ENCODE measurements at regions not wholly inside any gene's neighbourhood (a gene's known extent, or its start where the extent isn't known, plus 50 kb on each side); places are given as distances from the start of the nearest gene placed in this dataset.

GRCh38 chr6:142500250-142500786 lies 198.5 kb downstream of the ADGRG6 start:
- no peaks in the 10 kb centered on the region for H3K27me3 Mint-ChIP-seq
- ChIA-PET CTCF (interaction anchor here in 1 of 2 donors (0.5 kb wide), 1 partner anchor 987 kb away, joined by 3 read pairs; no protein-coding TSS in a partner anchor), POLR2A (interaction anchor here in 1 of 2 donors (0.6 kb wide), 2 partner anchors 45 to 104 kb away, joined by 4 read pairs; no protein-coding TSS in a partner anchor)
- no peak overlapping the region for H3K4me3 ChIP-seq (ENCODE audit: control insufficient read depth in 1 of 2, extremely low read depth in 1 of 2, low read length in 1 of 2)
- no peaks in the 10 kb centered on the region for H3K9me3 ChIP-seq
- H3K4me1 ChIP-seq (ENCODE audit: control insufficient read depth in 1 of 2, extremely low read depth in 1 of 2, insufficient read depth in 2 of 2, low read length in 2 of 2): no peaks in the 10 kb centered on the region
- DNase-seq: no peak
- H3K27ac Mint-ChIP-seq: no peak overlapping the region
- H3K27ac ChIP-seq (ENCODE audit: low read length): no peak overlapping the region
- WGBS (ENCODE audit: insufficient coverage): 76% methylated on average over 2 of the region's 4 CpGs
- no peaks in the 10 kb centered on the region for H3K27me3 ChIP-seq (replicated peaks in 1 of 2; ENCODE audit: control insufficient read depth in 2 of 2, extremely low read depth in 1 of 2, insufficient read depth in 2 of 2, low read length in 1 of 2)
- no peak for ATAC-seq (replicated peaks in 1 of 4)
- no peak overlapping the region for H3K4me3 Mint-ChIP-seq
- no peaks in the 10 kb centered on the region for H3K36me3 ChIP-seq (ENCODE audit: control insufficient read depth in 2 of 2, extremely low read depth in 1 of 2, insufficient read depth in 1 of 2, low read length in 1 of 2)
- H3K36me3 Mint-ChIP-seq: no peaks in the 10 kb centered on the region
- peaks cover 0 to 28% (median 21%) of the 10 kb centered on the region in 3 donors for H3K9me3 Mint-ChIP-seq
- no peaks in the 10 kb centered on the region for H3K4me1 Mint-ChIP-seq

GRCh38 chr6:142501795-142502194 lies 200.0 kb downstream of the ADGRG6 start:
- Histone ChIP-seq H3K4me3 (ENCODE audit: control insufficient read depth in 1 of 2, extremely low read depth in 1 of 2, low read length in 1 of 2) (no peak overlapping the region), H3K27me3 (replicated peaks in 1 of 2; ENCODE audit: control insufficient read depth in 2 of 2, extremely low read depth in 1 of 2, insufficient read depth in 2 of 2, low read length in 1 of 2) (peaks cover 0 to 7% of the 10 kb centered on the region in 2 experiments), H3K9me3 (no peaks in the 10 kb centered on the region), H3K27ac (ENCODE audit: low read length) (no peak overlapping the region), H3K36me3 (ENCODE audit: control insufficient read depth in 2 of 2, extremely low read depth in 1 of 2, insufficient read depth in 1 of 2, low read length in 1 of 2) (no peaks in the 10 kb centered on the region), H3K4me1 (ENCODE audit: control insufficient read depth in 1 of 2, extremely low read depth in 1 of 2, insufficient read depth in 2 of 2, low read length in 2 of 2) (no peaks in the 10 kb centered on the region)
- no CpG with 5 or more reads among the region's 3 CpGs for WGBS (ENCODE audit: insufficient coverage)
- Mint-ChIP-seq H3K36me3 (no peaks in the 10 kb centered on the region), H3K27me3 (no peaks in the 10 kb centered on the region), H3K9me3 (peaks cover 0 to 28% (median 21%) of the 10 kb centered on the region in 3 donors), H3K4me3 (no peak overlapping the region), H3K4me1 (no peaks in the 10 kb centered on the region), H3K27ac (no peak overlapping the region)
- DNase-seq (no peak), ATAC-seq (replicated peaks in 1 of 4) (no peak)
- POLR2A ChIA-PET: no interaction called here
- CTCF ChIA-PET: no interaction called here

GRCh38 chr6:142507065-142507464 lies 205.3 kb downstream of the ADGRG6 start:
- no peak for ATAC-seq (replicated peaks in 1 of 4)
- CTCF ChIA-PET: no interaction called here

GRCh38 chr6:142510211-142510610 lies 208.4 kb downstream of the ADGRG6 start:
- ChIA-PET CTCF (no interaction called here), POLR2A (no interaction called here)
- Mint-ChIP-seq H3K27ac (no peak overlapping the region), H3K27me3 (peaks cover 0 to 1% of the 10 kb centered on the region in 2 donors), H3K36me3 (no peaks in the 10 kb centered on the region), H3K4me1 (no peaks in the 10 kb centered on the region), H3K4me3 (no peak overlapping the region), H3K9me3 (peaks cover 0 to 17% (median 0%) of the 10 kb centered on the region in 3 donors)
- Histone ChIP-seq H3K27ac (ENCODE audit: low read length) (no peak overlapping the region), H3K36me3 (ENCODE audit: control insufficient read depth in 2 of 2, extremely low read depth in 1 of 2, insufficient read depth in 1 of 2, low read length in 1 of 2) (no peaks in the 10 kb centered on the region), H3K9me3 (no peaks in the 10 kb centered on the region), H3K4me3 (ENCODE audit: control insufficient read depth in 1 of 2, extremely low read depth in 1 of 2, low read length in 1 of 2) (no peak overlapping the region), H3K4me1 (ENCODE audit: control insufficient read depth in 1 of 2, extremely low read depth in 1 of 2, insufficient read depth in 2 of 2, low read length in 2 of 2) (no peaks in the 10 kb centered on the region), H3K27me3 (replicated peaks in 1 of 2; ENCODE audit: control insufficient read depth in 2 of 2, extremely low read depth in 1 of 2, insufficient read depth in 2 of 2, low read length in 1 of 2) (peaks cover 0 to 7% of the 10 kb centered on the region in 2 experiments)
- ATAC-seq (replicated peaks in 1 of 4): no peak
- 65% methylated on average over 3 of the region's 3 CpGs for WGBS (ENCODE audit: insufficient coverage)
- no peak for DNase-seq

More at GRCh38 chr6:142507065-142507464, 205.3 kb downstream of the ADGRG6 start:
- Histone ChIP-seq H3K27ac (ENCODE audit: low read length) (no peak overlapping the region), H3K4me3 (ENCODE audit: control insufficient read depth in 1 of 2, extremely low read depth in 1 of 2, low read length in 1 of 2) (no peak overlapping the region), H3K36me3 (ENCODE audit: control insufficient read depth in 2 of 2, extremely low read depth in 1 of 2, insufficient read depth in 1 of 2, low read length in 1 of 2) (no peaks in the 10 kb centered on the region), H3K27me3 (replicated peaks in 1 of 2; ENCODE audit: control insufficient read depth in 2 of 2, extremely low read depth in 1 of 2, insufficient read depth in 2 of 2, low read length in 1 of 2) (peaks cover 0 to 7% of the 10 kb centered on the region in 2 experiments), H3K4me1 (ENCODE audit: control insufficient read depth in 1 of 2, extremely low read depth in 1 of 2, insufficient read depth in 2 of 2, low read length in 2 of 2) (no peaks in the 10 kb centered on the region), H3K9me3 (no peaks in the 10 kb centered on the region)
- Mint-ChIP-seq H3K4me3 (no peak overlapping the region), H3K9me3 (peaks cover 0 to 30% (median 16%) of the 10 kb centered on the region in 3 donors), H3K27me3 (no peaks in the 10 kb centered on the region), H3K4me1 (no peaks in the 10 kb centered on the region), H3K27ac (no peak overlapping the region), H3K36me3 (no peaks in the 10 kb centered on the region)
- 100% methylated on average over 1 of the region's 4 CpGs for WGBS (ENCODE audit: insufficient coverage)
- DNase-seq: no peak
- POLR2A ChIA-PET: no interaction called here

- no peaks in the 10 kb centered on the region for H3K36me3 Mint-ChIP-seq
- DNase-seq (no peak), ATAC-seq (replicated peaks in 1 of 4) (no peak)
- no peak overlapping the region for H3K27ac Mint-ChIP-seq
- Histone ChIP-seq H3K36me3 (ENCODE audit: control insufficient read depth in 2 of 2, extremely low read depth in 1 of 2, insufficient read depth in 1 of 2, low read length in 1 of 2) (no peaks in the 10 kb centered on the region), H3K27me3 (replicated peaks in 1 of 2; ENCODE audit: control insufficient read depth in 2 of 2, extremely low read depth in 1 of 2, insufficient read depth in 2 of 2, low read length in 1 of 2) (peaks cover 0 to 8% of the 10 kb centered on the region in 2 experiments), H3K4me1 (ENCODE audit: control insufficient read depth in 1 of 2, extremely low read depth in 1 of 2, insufficient read depth in 2 of 2, low read length in 2 of 2) (no peaks in the 10 kb centered on the region), H3K4me3 (ENCODE audit: control insufficient read depth in 1 of 2, extremely low read depth in 1 of 2, low read length in 1 of 2) (no peak overlapping the region), H3K27ac (ENCODE audit: low read length) (no peak overlapping the region), H3K9me3 (no peaks in the 10 kb centered on the region)
- H3K4me3 Mint-ChIP-seq: no peak overlapping the region
- ChIA-PET POLR2A (no interaction called here), CTCF (interaction anchor here in 1 of 2 donors (0.7 kb wide), 1 partner anchor 15 kb away, joined by 3 read pairs; no protein-coding TSS in a partner anchor)
- 71% methylated on average over 1 of the region's 3 CpGs for WGBS (ENCODE audit: insufficient coverage)
- H3K27me3 Mint-ChIP-seq: peaks cover 0 to 1% of the 10 kb centered on the region in 2 donors
- H3K4me1 Mint-ChIP-seq: peaks cover 0 to 19% (median 0%) of the 10 kb centered on the region in 3 donors
- peaks cover 4 to 21% (median 5%) of the 10 kb centered on the region in 3 donors for H3K9me3 Mint-ChIP-seq
Measured at GRCh38 chr6:142518126-142518525, 216.3 kb downstream of the ADGRG6 start.

DNA sequence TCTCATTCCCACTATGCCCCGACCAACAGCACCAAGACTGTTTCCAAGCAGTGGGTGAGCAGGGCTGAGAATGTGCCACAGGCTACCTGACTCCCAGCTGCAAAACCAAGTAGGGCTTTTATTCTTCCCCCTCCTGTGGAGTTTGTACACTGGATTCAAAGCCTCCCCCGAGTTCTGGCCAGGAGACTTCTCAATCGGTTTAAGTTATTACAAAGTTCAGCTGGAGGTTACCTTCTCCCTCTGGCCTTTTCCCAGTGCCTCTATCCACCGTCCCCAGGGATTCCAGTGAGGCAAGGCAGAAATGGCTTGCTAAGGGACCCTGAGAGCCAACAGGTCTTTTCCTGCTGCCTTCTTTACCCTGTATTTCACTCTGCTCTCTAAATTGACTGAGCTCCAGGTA lies 217.0 kb downstream of the ADGRG6 start:
- H3K4me3 Mint-ChIP-seq: no peak overlapping the region
- DNase-seq (no peak), ATAC-seq (replicated peaks in 1 of 4) (no peak)
- H3K36me3 ChIP-seq (ENCODE audit: control insufficient read depth in 2 of 2, extremely low read depth in 1 of 2, insufficient read depth in 1 of 2, low read length in 1 of 2): no peaks in the 10 kb centered on the region
- no peaks in the 10 kb centered on the region for H3K36me3 Mint-ChIP-seq
- peaks cover 0 to 8% of the 10 kb centered on the region in 2 experiments for H3K27me3 ChIP-seq (replicated peaks in 1 of 2; ENCODE audit: control insufficient read depth in 2 of 2, extremely low read depth in 1 of 2, insufficient read depth in 2 of 2, low read length in 1 of 2)
- H3K9me3 Mint-ChIP-seq: peaks cover 4 to 18% (median 5%) of the 10 kb centered on the region in 3 donors
- H3K27ac ChIP-seq (ENCODE audit: low read length): no peak overlapping the region
- H3K9me3 ChIP-seq: no peaks in the 10 kb centered on the region
- H3K27me3 Mint-ChIP-seq: peaks cover 0 to 1% of the 10 kb centered on the region in 2 donors
- H3K4me1 Mint-ChIP-seq: peaks cover 0 to 19% (median 0%) of the 10 kb centered on the region in 3 donors
- ChIA-PET CTCF (no interaction called here), POLR2A (no interaction called here)
- H3K27ac Mint-ChIP-seq: no peak overlapping the region
- no peaks in the 10 kb centered on the region for H3K4me1 ChIP-seq (ENCODE audit: control insufficient read depth in 1 of 2, extremely low read depth in 1 of 2, insufficient read depth in 2 of 2, low read length in 2 of 2)
- no peak overlapping the region for H3K4me3 ChIP-seq (ENCODE audit: control insufficient read depth in 1 of 2, extremely low read depth in 1 of 2, low read length in 1 of 2)
- 77% methylated on average over 4 of the region's 4 CpGs for WGBS (ENCODE audit: insufficient coverage)

Data from T-cell (primary cell).